ENCODE measurements at regions not wholly inside any gene's neighbourhood (a gene's known extent, or its start where the extent isn't known, plus 50 kb on each side); places are given as distances from the start of the nearest gene placed in this dataset.

DNA sequence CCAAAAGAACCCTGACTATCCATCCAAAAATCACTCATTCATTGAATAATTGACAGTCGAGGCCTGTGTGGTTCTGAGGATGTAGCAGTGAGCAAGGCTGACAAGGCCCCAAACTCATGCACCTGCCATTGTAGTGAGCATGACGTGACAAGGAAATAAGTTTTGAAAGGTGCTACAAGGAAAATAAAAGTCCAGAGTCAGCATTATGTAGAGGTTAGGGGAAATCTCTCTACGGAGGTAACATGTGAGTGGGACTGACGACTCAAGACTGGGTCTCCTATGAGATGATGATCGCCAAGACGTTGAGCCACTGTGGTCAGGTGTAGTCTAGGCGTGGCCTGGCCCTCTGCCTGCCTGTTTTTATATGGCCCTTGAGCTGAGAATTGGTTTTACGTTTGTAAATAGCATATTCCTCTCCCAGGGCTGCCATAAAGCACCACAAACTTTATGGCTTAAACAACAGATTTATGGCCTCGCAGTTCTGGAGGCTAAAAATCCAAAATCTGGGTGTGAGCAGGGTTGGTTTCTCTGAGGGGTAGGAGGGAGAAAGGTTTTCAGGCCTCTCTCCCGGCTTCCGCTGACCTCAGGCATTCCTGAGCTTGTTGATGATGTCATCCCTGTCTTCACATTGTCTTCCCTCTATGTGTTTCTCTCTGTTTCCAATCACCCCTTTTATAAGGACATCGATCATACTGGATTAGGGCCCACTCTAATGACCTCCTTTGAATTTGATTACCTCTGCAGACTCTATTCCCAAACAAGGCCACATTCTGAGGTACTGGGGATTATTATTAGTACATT is 206.4 kb upstream of the EGFLAM start:
- ATAC-seq, result no peak
- intact Hi-C loops (cut with DNase I), result no loop called here
- no peak for DNase-seq

GRCh38 chr5:38048400-38048799 is 208.6 kb upstream of the GDNF start:
- intact Hi-C loops (cut with DNase I), result no loop called here
- no peak for ATAC-seq
- no peak for DNase-seq

GRCh38 chr5:38046103-38046502 is 206.3 kb upstream of the GDNF start:
- no peak for ATAC-seq
- intact Hi-C loops (cut with DNase I), result no loop called here
- DNase-seq, result no peak

DNA sequence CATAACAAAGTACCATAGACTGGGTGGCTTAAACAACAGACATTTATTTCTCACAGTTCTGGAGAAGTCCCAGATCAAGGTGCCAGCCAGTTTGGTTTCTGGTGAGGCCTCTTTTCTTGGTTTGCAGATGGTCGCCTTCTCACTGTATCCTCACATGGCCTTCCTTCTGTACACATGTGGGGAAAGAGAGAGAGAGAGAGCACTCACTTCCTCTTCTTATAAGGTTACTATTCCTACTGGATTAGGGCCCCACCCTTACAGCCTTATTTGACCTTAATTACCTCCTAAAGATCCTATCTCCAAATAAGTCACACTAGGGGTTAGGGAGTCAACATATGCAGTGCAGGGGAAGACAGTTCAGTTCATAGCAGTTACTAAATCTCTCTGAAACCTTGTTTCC is 205.6 kb upstream of the GDNF start:
- ATAC-seq (no peak), DNase-seq (no peak)
- intact Hi-C loops (cut with DNase I), result no loop called here

DNA sequence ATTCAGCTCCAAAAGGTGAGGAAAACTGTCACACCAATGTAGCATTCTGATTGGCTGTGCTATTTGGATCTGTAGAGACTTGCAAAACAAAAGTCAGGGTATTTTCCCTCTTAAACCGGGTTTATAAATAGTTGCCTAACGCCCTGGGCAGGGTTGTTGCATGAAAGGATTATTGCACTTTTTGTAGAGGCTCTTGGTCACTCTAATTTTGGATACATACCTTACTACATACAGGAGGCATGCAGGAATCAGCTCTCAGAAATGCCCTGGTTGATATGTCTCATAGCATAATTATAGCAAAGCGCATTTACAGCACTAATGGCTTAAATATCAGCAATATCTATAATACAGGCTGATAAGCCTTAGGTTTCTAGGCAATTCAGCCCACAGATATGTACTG is 200.0 kb upstream of the GDNF start:
- ATAC-seq (no peak), DNase-seq (no peak)
- intact Hi-C loops (cut with DNase I), result no loop called here

DNA sequence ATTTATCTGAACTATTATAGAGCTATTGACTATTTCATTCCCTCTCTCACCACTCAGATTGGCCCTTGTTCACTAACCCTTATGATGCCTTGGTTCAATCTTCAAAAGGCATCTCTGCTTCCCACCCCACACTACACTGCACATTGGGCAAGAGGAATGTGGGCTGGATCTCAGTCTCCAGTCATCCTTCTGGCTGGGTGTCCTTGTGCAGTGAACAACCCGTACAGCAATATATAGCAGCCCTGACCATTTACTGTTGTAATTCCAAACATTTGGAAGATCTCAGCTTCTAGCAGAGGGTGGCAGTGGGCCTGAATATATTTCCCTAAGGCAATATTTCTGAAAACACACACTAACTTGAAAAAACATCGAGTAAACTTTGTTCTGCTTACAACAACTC is 199.2 kb upstream of the GDNF start:
- DNase-seq, result no peak
- intact Hi-C loops (cut with DNase I), result no loop called here
- ATAC-seq, result no peak

- DNase-seq (no peak), ATAC-seq (no peak)
- intact Hi-C loops (cut with DNase I), result no loop called here
These were observed 196.9 kb upstream of the GDNF start for GRCh38 chr5:38036765-38037164.

DNA sequence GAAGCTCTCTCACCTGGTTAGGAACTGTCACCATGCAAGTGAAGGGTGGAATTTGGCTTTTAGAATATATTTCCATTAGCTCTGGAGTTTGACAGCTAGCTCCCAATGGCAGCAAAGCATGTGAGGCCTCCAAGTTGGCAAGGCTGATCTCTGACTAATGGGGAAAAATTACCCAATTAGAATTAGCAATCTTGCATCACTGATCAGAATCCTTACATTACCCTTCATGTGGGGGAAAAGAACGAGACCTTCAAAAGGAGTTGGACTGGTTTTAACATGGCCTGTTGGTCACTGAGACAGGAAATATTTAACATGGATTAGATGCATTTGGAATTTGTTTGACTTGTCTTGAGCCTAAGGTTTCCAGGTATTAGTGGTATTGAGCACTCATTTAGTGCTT is 192.3 kb upstream of the GDNF start:
- no peak for DNase-seq
- ATAC-seq, result no peak
- intact Hi-C loops (cut with DNase I), result no loop called here

- ATAC-seq, result no peak
- DNase-seq, result no peak
- intact Hi-C loops (cut with DNase I), result no loop called here
These were observed 191.5 kb upstream of the GDNF start for GRCh38 chr5:38031304-38031703.

DNA sequence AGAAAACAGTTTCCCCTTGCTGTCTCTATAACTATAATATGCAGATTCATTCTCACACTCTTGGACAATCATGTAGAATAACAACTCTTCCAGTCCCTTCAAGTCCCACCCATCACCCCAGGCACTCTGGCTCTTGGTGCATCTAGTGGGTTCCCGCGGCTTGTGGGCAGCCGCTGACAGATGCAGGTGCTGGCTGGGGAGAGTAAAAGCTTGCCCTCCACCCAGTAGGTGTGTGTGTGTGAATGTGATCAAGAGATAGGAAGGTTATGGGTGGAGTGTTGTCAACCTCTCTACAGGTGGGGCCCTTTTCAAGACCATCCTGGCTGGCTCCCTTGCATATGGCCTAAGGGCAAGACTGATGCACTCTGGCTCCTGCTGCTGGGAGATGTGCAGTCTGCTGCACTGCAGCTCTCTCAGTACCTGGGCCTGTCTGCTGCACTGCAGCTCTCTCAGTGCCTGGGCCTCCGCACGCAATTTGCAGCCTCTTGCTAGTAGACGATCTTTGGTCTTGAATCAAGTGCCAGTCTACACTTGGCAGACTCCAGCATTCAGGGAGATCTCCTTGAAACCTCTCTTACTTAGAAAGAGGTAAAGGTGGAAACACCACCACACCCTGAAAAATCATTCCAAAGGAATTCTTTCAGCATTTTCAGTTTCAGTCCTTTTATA is 189.7 kb upstream of the GDNF start:
- ATAC-seq, result no peak
- intact Hi-C loops (cut with DNase I), result no loop called here

DNA sequence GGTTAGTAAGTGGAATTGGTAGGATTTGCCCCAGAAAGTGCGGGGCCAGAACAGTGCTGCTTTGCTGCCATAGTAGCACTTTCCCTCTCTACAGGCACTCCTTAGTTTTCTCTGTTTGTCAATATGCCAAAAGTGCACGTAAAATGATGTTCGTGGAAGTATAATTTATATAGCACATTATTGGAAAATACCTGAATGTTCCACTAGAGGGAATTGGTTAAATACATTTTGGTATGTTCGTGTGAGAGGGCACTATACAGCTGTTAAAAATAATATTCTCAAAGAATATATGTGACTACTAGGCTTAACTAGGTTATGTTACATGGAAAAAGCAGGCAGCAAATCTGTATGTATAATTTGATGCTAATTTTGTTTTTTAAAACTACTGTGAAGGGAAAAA is 184.0 kb upstream of the GDNF start:
- ATAC-seq (no peak), DNase-seq (no peak)
- intact Hi-C loops (cut with DNase I), result no loop called here

More for the DNA sequence above, 189.7 kb upstream of the GDNF start:
- DNase-seq, result no peak

DNA sequence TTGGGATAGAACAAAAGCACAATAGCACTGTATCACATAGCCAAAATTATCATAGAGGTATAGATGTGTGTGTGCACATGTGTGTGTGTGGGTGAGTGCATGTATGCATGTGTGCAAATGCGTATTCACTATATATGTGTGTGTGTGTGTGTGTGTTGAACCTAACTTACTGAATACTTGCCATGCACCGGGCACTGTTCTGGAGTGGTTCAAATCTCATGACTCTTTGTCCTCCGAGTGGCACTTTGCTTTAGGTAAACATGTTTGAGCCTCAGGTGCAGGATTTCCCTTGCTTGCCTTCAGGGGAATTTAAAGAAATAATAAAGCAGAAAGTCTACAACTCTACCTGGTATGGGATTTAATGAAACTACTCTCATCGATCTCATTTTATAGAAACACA is 183.5 kb upstream of the GDNF start:
- intact Hi-C loops (cut with DNase I), result no loop called here
- DNase-seq (no peak), ATAC-seq (no peak)

GRCh38 chr5:38022631-38023030 is 182.8 kb upstream of the GDNF start:
- ATAC-seq (no peak), DNase-seq (no peak)
- intact Hi-C loops (cut with DNase I), result no loop called here

- DNase-seq, result no peak
- intact Hi-C loops (cut with DNase I), result loop anchor here in 1 of 2 donors (10.0 kb wide), 1 partner anchor 167 kb away; no protein-coding TSS in a partner anchor
- no peak for ATAC-seq
These were observed 178.2 kb upstream of the GDNF start for GRCh38 chr5:38018016-38018415.

DNA sequence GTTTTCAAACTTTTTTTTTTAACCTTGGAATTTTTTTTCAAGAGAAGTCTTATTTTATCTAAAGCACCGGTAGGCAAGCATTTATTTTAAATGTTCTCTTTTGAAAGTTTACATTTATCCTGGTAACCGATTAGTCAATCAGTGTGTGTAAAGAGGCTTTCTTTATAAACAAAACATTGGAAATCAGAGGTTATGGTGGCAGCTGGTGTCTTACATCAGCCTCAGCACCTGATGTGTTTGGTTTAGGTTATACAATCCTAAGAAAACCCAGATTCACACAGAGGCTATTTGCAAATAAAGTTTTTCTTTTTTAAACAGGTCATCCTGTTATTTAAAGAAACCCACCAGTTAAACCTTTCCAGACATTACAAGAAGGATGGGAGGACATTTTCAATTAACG is 173.3 kb upstream of the GDNF start:
- intact Hi-C loops (cut with DNase I), result loop anchor here in 1 of 2 donors (10.0 kb wide), 1 partner anchor 172 kb away; no protein-coding TSS in a partner anchor
- DNase-seq, result no peak
- ATAC-seq, result no peak

DNA sequence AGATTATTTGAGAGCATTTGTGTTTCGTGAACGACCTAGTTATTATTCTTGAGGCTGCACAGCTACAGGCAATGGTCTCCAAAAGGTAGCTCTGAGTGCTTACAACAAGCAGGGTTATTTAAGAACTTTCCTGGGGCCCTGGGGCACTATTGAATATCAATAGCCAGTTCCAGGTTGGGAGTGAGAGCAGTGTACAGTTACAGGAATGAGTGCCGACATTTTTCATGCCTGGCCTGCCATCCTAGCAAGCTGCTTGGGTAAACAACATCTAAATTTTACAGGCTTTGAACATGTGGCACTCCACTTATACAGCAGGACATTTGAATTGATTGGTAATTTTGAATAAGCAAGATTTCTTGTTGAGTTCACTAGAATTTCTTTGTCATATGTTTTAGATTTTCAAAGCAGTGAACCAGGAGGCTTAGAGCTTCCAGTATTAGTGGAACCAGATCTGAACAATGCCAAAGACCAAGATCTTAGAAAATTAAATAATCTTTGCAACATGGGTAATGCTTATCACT is 171.9 kb upstream of the GDNF start:
- intact Hi-C loops (cut with DNase I), result loop anchor here in 1 of 2 donors (10.0 kb wide), 1 partner anchor 173 kb away; no protein-coding TSS in a partner anchor
- DNase-seq (no peak), ATAC-seq (no peak)

DNA sequence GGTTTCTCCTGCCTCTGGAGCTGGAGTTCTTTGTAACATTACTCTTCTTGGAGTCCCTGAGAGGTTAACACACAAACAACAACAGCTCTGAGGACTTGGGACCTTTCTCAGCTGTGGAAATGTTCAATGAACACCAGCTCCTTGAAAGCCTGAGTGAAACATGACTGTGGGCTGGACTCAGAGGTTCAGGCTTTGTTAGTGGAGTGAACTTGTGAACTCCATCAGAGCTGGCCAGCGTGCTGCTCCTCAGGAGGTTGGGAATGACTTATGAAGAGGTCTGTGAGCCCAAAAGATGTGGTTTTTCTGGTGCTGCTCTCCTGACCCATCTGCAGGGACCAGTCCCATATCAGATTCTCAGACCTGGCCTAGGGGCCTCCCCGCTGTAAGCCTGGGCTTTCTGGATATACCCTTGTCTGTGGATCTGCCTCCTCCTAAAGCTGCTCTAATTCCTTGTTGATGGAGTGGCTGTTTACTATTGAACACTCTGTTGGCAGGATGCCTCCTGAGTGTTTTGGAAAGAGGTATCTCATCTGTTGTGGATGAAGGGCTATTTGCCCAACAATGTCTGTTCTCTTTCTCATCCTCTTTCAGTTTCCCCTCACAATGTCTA is 170.0 kb upstream of the GDNF start:
- no peak for DNase-seq
- intact Hi-C loops (cut with DNase I), result loop anchor here in 1 of 2 donors (10.0 kb wide), 1 partner anchor 175 kb away; no protein-coding TSS in a partner anchor
- no peak for ATAC-seq

- DNase-seq (no peak), ATAC-seq (no peak)
- intact Hi-C loops (cut with DNase I), result no loop called here
These were observed 168.4 kb upstream of the GDNF start for GRCh38 chr5:38008198-38008597.

DNA sequence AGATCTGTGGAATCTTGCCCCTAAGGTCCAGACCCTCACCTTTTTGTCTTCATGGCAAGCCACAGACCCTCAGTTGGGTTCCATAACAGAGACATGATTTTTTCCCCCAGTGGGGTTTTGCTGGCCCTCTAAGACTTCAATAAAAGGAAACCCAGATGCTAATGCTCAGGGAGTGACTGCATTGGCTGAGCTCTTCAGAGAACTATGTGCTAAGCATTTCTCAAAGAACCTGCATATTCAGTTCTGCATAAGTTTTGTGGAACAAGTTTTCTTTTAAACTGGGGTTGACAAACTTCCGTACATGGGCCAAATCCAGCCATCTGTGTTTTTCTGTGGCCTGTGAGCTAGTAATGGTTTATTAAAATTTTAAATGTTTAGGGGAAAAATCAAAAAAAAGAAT is 159.8 kb upstream of the GDNF start:
- ATAC-seq, result no peak

GRCh38 chr5:37996918-37997317 is 157.1 kb upstream of the GDNF start:
- ATAC-seq (no peak), DNase-seq (no peak)
- intact Hi-C loops (cut with DNase I), result loop anchor here in 1 of 2 donors (10.0 kb wide), 1 partner anchor 168 kb away; no protein-coding TSS in a partner anchor

More for the DNA sequence above, 159.8 kb upstream of the GDNF start:
- DNase-seq, result no peak
- intact Hi-C loops (cut with DNase I), result loop anchor here in 1 of 2 donors (10.0 kb wide), 1 partner anchor 165 kb away; no protein-coding TSS in a partner anchor
